Gastroesophageal sphincter (tissue), 3 donors: ENCODE measurements at regions not wholly inside any gene's neighbourhood (a gene's known extent, or its start where the extent isn't known, plus 50 kb on each side); places are given as distances from the start of the nearest gene placed in this dataset.

ENCODE experiments used
- EP300 ChIP-seq: sonication (generic); formaldehyde crosslinking; IDR thresholded peaks from one replicate; pipeline ENCODE4 v1.6.1; 2017; ENCODE audit warnings: antibody characterized with exemption, mild to moderate bottlenecking
- TF ChIP-seq, protein P1 (sequence below), 4 experiments: fragments of 200-600 bp in 2 of 4; fragments of 450-650 bp in 2 of 4; sonication (generic) in 1 of 4; IDR thresholded peaks; one replicate each; pipeline ENCODE4 v1.5.1; 2017 to 2019; ENCODE audit warnings: antibody characterized with exemption in 4 of 4, mild to moderate bottlenecking in 2 of 4, moderate library complexity in 2 of 4

DNA sequence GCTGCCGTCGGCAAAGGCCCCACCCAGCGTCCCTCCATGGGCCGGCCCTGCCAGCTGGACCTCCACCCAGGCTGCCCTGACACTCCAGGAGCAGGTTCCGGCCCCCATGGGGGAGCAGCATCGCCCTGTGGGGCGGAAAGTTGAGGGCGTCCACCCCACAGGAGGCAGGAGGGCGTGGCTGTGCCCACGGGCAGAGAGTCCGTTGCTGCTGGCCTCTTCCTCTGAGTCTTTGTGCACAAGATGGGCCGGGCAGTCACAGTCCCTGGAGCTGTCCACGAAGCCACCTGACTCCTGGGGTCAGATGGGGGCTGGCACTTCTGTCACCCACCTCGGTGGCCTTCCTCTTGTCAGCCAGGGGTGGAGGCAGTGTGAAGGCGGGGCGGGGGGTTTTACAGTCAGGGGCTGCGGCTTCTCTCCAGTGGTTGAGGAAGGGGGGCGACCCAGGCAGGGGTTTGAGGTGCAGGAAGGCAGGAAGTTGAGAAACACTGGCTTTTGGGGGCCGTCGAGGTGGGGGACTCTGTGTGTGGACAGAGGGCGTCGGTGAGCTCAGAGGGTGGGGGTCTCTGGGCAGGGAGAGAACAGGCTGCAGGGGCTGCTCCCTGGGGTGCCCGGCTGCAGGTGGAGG, 67.2 kb upstream of the TTC34 start:
- TF ChIP-seq, protein P1, sequence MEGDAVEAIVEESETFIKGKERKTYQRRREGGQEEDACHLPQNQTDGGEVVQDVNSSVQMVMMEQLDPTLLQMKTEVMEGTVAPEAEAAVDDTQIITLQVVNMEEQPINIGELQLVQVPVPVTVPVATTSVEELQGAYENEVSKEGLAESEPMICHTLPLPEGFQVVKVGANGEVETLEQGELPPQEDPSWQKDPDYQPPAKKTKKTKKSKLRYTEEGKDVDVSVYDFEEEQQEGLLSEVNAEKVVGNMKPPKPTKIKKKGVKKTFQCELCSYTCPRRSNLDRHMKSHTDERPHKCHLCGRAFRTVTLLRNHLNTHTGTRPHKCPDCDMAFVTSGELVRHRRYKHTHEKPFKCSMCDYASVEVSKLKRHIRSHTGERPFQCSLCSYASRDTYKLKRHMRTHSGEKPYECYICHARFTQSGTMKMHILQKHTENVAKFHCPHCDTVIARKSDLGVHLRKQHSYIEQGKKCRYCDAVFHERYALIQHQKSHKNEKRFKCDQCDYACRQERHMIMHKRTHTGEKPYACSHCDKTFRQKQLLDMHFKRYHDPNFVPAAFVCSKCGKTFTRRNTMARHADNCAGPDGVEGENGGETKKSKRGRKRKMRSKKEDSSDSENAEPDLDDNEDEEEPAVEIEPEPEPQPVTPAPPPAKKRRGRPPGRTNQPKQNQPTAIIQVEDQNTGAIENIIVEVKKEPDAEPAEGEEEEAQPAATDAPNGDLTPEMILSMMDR (IDR thresholded peaks at IDR 0.05): no peak
- no peak for TF ChIP-seq EP300
